Hepatocyte (in vitro differentiated cells): ENCODE measurements at regions not wholly inside any gene's neighbourhood (a gene's known extent, or its start where the extent isn't known, plus 50 kb on each side); places are given as distances from the start of the nearest gene placed in this dataset.
"Not testable (repeated sequence)": the region's sequence is repeated elsewhere in the genome, so short reads cannot be mapped to it uniquely, and the experiment has no call there.

Source experiments
- DNase-seq: peaks from one replicate; pipeline ENCODE4 v3.0.0-alpha.2; 2016; ENCODE audit warnings: low spot score
- H2AFZ ChIP-seq: fragments of 200-600 bp; sonication (generic); 2 replicates; pipeline ENCODE4 v1.6.0; 2016; ENCODE audit warnings: antibody characterized with exemption, mild to moderate bottlenecking
- H3K27ac ChIP-seq: fragments of 200-600 bp; sonication (generic); 2 replicates; pipeline ENCODE4 v1.5.1; 2016; ENCODE audit warnings: mild to moderate bottlenecking
- H3K27me3 ChIP-seq: fragments of 200-600 bp; sonication (generic); 2 replicates; pipeline ENCODE4 v1.6.1; 2016
- H3K36me3 ChIP-seq: fragments of 200-600 bp; sonication (generic); replicated peaks from 2 replicates; pipeline ENCODE4 v1.5.1; 2016; ENCODE audit warnings: low read depth; ENCODE audit not compliant: insufficient read depth
- H3K4me1 ChIP-seq: fragments of 200-600 bp; sonication (generic); 2 replicates; pipeline ENCODE4 v1.5.1; 2016; ENCODE audit warnings: mild to moderate bottlenecking, moderate library complexity; ENCODE audit not compliant: insufficient read depth
- H3K4me2 ChIP-seq: fragments of 200-600 bp; sonication (generic); 2 replicates; pipeline ENCODE4 v1.6.0; 2016
- H3K4me3 ChIP-seq: fragments of 200-600 bp; sonication (generic); 2 replicates; pipeline ENCODE4 v1.5.1; 2016; ENCODE audit warnings: mild to moderate bottlenecking
- H3K79me2 ChIP-seq: fragments of 200-600 bp; sonication (generic); 2 replicates; pipeline ENCODE4 v1.6.0; 2017; ENCODE audit warnings: mild to moderate bottlenecking
- H3K9me2 ChIP-seq: fragments of 200-600 bp; sonication (generic); replicated peaks from 2 replicates; pipeline ENCODE4 v1.6.0; 2017; ENCODE audit warnings: mild to moderate bottlenecking; ENCODE audit not compliant: insufficient read depth
- H3K9me3 ChIP-seq: fragments of 200-600 bp; sonication (generic); 2 replicates; pipeline ENCODE4 v1.5.1; 2016; ENCODE audit warnings: low read depth, mild to moderate bottlenecking
- H4K20me1 ChIP-seq: fragments of 200-600 bp; sonication (generic); 2 replicates; pipeline ENCODE4 v1.6.0; 2016; ENCODE audit warnings: mild to moderate bottlenecking; ENCODE audit not compliant: insufficient read depth, poor library complexity, severe bottlenecking
- CTCF ChIP-seq: fragments of 200-600 bp; sonication (generic); IDR thresholded peaks from 2 replicates; pipeline ENCODE4 v1.5.1; 2016; ENCODE audit warnings: antibody characterized with exemption, mild to moderate bottlenecking; ENCODE audit not compliant: poor library complexity
- EZH2 ChIP-seq: fragments of 200-600 bp; sonication (generic); IDR thresholded peaks from 2 replicates; pipeline ENCODE4 v1.6.1; 2016; ENCODE audit warnings: antibody characterized with exemption, mild to moderate bottlenecking, borderline replicate concordance
- EZH2phosphoT487 ChIP-seq: fragments of 200-600 bp; sonication (generic); IDR thresholded peaks from one replicate; pipeline ENCODE4 v1.6.1; 2018; ENCODE audit warnings: antibody characterized with exemption, mild to moderate bottlenecking, low read depth, moderate library complexity; ENCODE audit not compliant: unreplicated experiment, severe bottlenecking
- WGBS: methylation state at CpG from one replicate; pipeline ENCODE4 v1.1.6; 2016; ENCODE audit warnings: low lambda C conversion rate; ENCODE audit errors: missing lambda C conversion rate; 5-methylcytosine and 5-hydroxymethylcytosine counted together

- WGBS, result 78% methylated on average over 3 of the region's 3 CpGs
- no peak overlapping the region for H3K4me2 ChIP-seq
- TF ChIP-seq EZH2phosphoT487, result no peak
- no peak for TF ChIP-seq CTCF
- no peak for TF ChIP-seq EZH2
- no peaks in the 10 kb centered on the region for H3K9me3 ChIP-seq
- no peaks in the 10 kb centered on the region for H4K20me1 ChIP-seq
- H3K36me3 ChIP-seq, result no peaks in the 10 kb centered on the region
- H3K9me2 ChIP-seq, result no peaks in the 10 kb centered on the region
- H3K4me3 ChIP-seq, result no peak overlapping the region
- H3K27ac ChIP-seq, result no peak overlapping the region
- no peak overlapping the region for H2AFZ ChIP-seq
- no peak for DNase-seq
- H3K27me3 ChIP-seq, result no peaks in the 10 kb centered on the region
- no peaks in the 10 kb centered on the region for H3K4me1 ChIP-seq
- no peaks in the 10 kb centered on the region for H3K79me2 ChIP-seq
These were observed 1103.2 kb downstream of the TBC1D22A start for GRCh38 chr22:47865626-47866025.

- H3K4me2 ChIP-seq, result no peak overlapping the region
- no peaks in the 10 kb centered on the region for H3K36me3 ChIP-seq
- no peaks in the 10 kb centered on the region for H3K4me1 ChIP-seq
- H2AFZ ChIP-seq, result no peak overlapping the region
- H3K27me3 ChIP-seq, result no peaks in the 10 kb centered on the region
- H4K20me1 ChIP-seq, result no peaks in the 10 kb centered on the region
- no peaks in the 10 kb centered on the region for H3K79me2 ChIP-seq
- H3K27ac ChIP-seq, result no peak overlapping the region
- no peaks in the 10 kb centered on the region for H3K9me2 ChIP-seq
- no peak for TF ChIP-seq CTCF
- TF ChIP-seq EZH2, result no peak
- TF ChIP-seq EZH2phosphoT487, result no peak
- WGBS, result 79% methylated on average over 4 of the region's 4 CpGs
- DNase-seq, result no peak
- no peaks in the 10 kb centered on the region for H3K9me3 ChIP-seq
- H3K4me3 ChIP-seq, result no peak overlapping the region
These were observed 1099.9 kb downstream of the TBC1D22A start for GRCh38 chr22:47862394-47862793.

- H3K4me2 ChIP-seq, H2AFZ ChIP-seq, H4K20me1 ChIP-seq, H3K9me2 ChIP-seq, H3K27ac ChIP-seq, H3K79me2 ChIP-seq, DNase-seq, H3K4me1 ChIP-seq, H3K27me3 ChIP-seq, H3K36me3 ChIP-seq, H3K4me3 ChIP-seq, H3K9me3 ChIP-seq: not testable (repeated sequence)
- 81% methylated on average over 9 of the region's 9 CpGs for WGBS
These were observed 1098.5 kb downstream of the TBC1D22A start for GRCh38 chr22:47860907-47861306.

- H3K4me1 ChIP-seq, result no peaks in the 10 kb centered on the region
- no peaks in the 10 kb centered on the region for H3K9me3 ChIP-seq
- no peak for DNase-seq
- 81% methylated on average over 7 of the region's 7 CpGs for WGBS
- no peaks in the 10 kb centered on the region for H3K27me3 ChIP-seq
- TF ChIP-seq EZH2phosphoT487 (no peak), EZH2 (no peak)
- no peak overlapping the region for H3K4me2 ChIP-seq
- H3K36me3 ChIP-seq, result no peaks in the 10 kb centered on the region
- no peak overlapping the region for H2AFZ ChIP-seq
- H3K79me2 ChIP-seq, result no peaks in the 10 kb centered on the region
- no peak overlapping the region for H3K4me3 ChIP-seq
- no peak overlapping the region for H3K27ac ChIP-seq
- H3K9me2 ChIP-seq, result no peaks in the 10 kb centered on the region
- H4K20me1 ChIP-seq, result no peaks in the 10 kb centered on the region
These were observed 1097.6 kb downstream of the TBC1D22A start for GRCh38 chr22:47859881-47860525.
